ENCODE measurements at regions not wholly inside any gene's neighbourhood (a gene's known extent, or its start where the extent isn't known, plus 50 kb on each side); places are given as distances from the start of the nearest gene placed in this dataset.

- no peak for DNase-seq (ENCODE audit: low read depth in 2 of 2)
- Histone ChIP-seq H3K36me3 (ENCODE audit: control insufficient read depth, insufficient read depth, low read length) (no peaks in the 10 kb centered on the region), H3K9me3 (ENCODE audit: control insufficient read depth, insufficient read depth, low read depth, low read length) (no peaks in the 10 kb centered on the region), H2AFZ (ENCODE audit: low read length) (no peak overlapping the region), H3K27ac (ENCODE audit: insufficient read depth, low read length) (no peak overlapping the region), H3K79me2 (ENCODE audit: control insufficient read depth, insufficient read depth, low read length) (no peaks in the 10 kb centered on the region), H4K20me1 (ENCODE audit: control insufficient read depth, extremely low read depth, insufficient read depth, low read length) (no peaks in the 10 kb centered on the region), H3K4me3 (replicated peaks in 1 of 4; ENCODE audit: control extremely low read depth in 1 of 4, insufficient read depth in 1 of 4, low read depth in 3 of 4, low read length in 4 of 4) (no peak overlapping the region), H3K27me3 (ENCODE audit: control insufficient read depth, insufficient read depth, low read length) (no peaks in the 10 kb centered on the region), H3K4me2 (ENCODE audit: extremely low read depth, insufficient read depth, low read length) (no peak overlapping the region), H3K4me1 (ENCODE audit: control insufficient read depth, extremely low read depth, insufficient read depth, low read length) (no peaks in the 10 kb centered on the region), H3K9ac (ENCODE audit: insufficient read depth, low read length) (no peak overlapping the region)
- TF ChIP-seq EZH2 (IDR thresholded peaks at IDR 0.05; ENCODE audit: low read length, missing control alignments) (no peak), CTCF (conservative IDR thresholded peaks at IDR 0.05 in 1 of 2, IDR thresholded peaks at IDR 0.05 in 1 of 2; ENCODE audit: low read depth in 1 of 2, low read length in 2 of 2) (no peak)
These were observed 209.1 kb downstream of the BUD13 start for GRCh38 chr11:116563712-116564047.

DNA sequence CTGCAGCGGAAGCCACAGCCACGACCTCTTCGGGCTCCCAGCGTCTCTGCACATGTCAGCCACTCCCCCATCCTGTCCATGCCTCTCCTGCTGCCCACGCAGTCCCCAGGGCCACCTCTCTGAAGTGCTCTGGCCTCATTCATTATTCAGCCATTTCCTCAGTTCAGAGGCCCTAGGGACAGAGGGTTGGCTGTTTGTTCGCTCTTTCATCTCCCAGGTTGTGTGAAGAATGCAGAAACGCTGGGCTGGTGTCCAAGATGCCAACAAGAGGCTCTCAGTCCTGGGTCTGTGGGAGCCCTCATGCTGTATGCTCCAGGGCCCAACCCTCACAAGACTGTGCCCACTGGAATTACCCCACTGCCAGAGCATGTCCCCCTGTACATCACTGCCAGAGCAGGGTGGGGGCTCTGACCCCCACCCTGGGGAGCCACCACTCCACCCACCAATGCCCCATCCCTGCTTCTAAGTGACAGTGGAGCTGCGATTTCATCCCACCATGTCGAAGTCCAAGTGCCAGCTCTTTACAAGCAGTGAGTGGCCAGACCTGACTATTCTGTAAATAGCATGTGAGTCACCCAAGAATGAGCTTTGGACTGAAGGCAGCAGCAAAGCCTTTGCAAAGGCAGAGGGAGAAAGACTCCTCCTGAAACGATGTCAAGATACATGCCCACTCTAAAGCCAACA, 209.6 kb downstream of the BUD13 start:
- TF ChIP-seq EZH2 (IDR thresholded peaks at IDR 0.05; ENCODE audit: low read length, missing control alignments) (no peak), CTCF (conservative IDR thresholded peaks at IDR 0.05 in 1 of 2, IDR thresholded peaks at IDR 0.05 in 1 of 2; ENCODE audit: low read depth in 1 of 2, low read length in 2 of 2) (no peak)
- Histone ChIP-seq H3K36me3 (ENCODE audit: control insufficient read depth, insufficient read depth, low read length) (no peaks in the 10 kb centered on the region), H3K27ac (ENCODE audit: insufficient read depth, low read length) (no peak overlapping the region), H2AFZ (ENCODE audit: low read length) (no peak overlapping the region), H3K4me3 (replicated peaks in 1 of 4; ENCODE audit: control extremely low read depth in 1 of 4, insufficient read depth in 1 of 4, low read depth in 3 of 4, low read length in 4 of 4) (no peak overlapping the region), H4K20me1 (ENCODE audit: control insufficient read depth, extremely low read depth, insufficient read depth, low read length) (no peaks in the 10 kb centered on the region), H3K9ac (ENCODE audit: insufficient read depth, low read length) (no peak overlapping the region), H3K27me3 (ENCODE audit: control insufficient read depth, insufficient read depth, low read length) (no peaks in the 10 kb centered on the region), H3K4me2 (ENCODE audit: extremely low read depth, insufficient read depth, low read length) (no peak overlapping the region), H3K4me1 (ENCODE audit: control insufficient read depth, extremely low read depth, insufficient read depth, low read length) (no peaks in the 10 kb centered on the region), H3K79me2 (ENCODE audit: control insufficient read depth, insufficient read depth, low read length) (no peaks in the 10 kb centered on the region), H3K9me3 (ENCODE audit: control insufficient read depth, insufficient read depth, low read depth, low read length) (no peaks in the 10 kb centered on the region)
- DNase-seq (ENCODE audit: low read depth in 2 of 2), result peak in 1 of 2 donors; percentile 70

DNA sequence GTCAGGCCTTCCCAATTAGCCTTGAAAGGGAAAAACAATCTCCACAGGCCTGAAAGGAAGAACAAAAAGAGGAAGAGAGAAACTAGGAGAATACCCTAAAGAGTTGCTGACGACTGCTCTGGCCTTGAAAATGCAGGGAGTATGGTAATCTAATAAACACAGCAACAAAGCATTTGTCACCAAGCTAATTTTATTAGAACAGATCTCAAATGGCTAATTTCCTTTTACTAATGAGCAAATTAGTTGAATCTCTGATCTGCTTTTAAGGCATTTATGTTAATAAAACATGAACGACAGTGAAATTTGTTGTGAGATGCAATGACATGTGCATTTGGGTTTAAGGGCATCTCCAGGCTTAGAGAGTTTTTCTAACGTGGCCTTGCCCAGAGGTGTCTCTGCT, 212.2 kb downstream of the BUD13 start:
- TF ChIP-seq CTCF (conservative IDR thresholded peaks at IDR 0.05 in 1 of 2, IDR thresholded peaks at IDR 0.05 in 1 of 2; ENCODE audit: low read depth in 1 of 2, low read length in 2 of 2), result no peak
- no peak for TF ChIP-seq EZH2 (IDR thresholded peaks at IDR 0.05; ENCODE audit: low read length, missing control alignments)
- H3K4me1 ChIP-seq (ENCODE audit: control insufficient read depth, extremely low read depth, insufficient read depth, low read length), result no peaks in the 10 kb centered on the region

More for the DNA sequence above, 212.2 kb downstream of the BUD13 start:
- Histone ChIP-seq H2AFZ (ENCODE audit: low read length) (no peak overlapping the region), H3K27ac (ENCODE audit: insufficient read depth, low read length) (no peak overlapping the region), H4K20me1 (ENCODE audit: control insufficient read depth, extremely low read depth, insufficient read depth, low read length) (no peaks in the 10 kb centered on the region), H3K27me3 (ENCODE audit: control insufficient read depth, insufficient read depth, low read length) (no peaks in the 10 kb centered on the region), H3K4me3 (replicated peaks in 1 of 4; ENCODE audit: control extremely low read depth in 1 of 4, insufficient read depth in 1 of 4, low read depth in 3 of 4, low read length in 4 of 4) (no peak overlapping the region), H3K79me2 (ENCODE audit: control insufficient read depth, insufficient read depth, low read length) (no peaks in the 10 kb centered on the region), H3K36me3 (ENCODE audit: control insufficient read depth, insufficient read depth, low read length) (no peaks in the 10 kb centered on the region), H3K4me2 (ENCODE audit: extremely low read depth, insufficient read depth, low read length) (no peak overlapping the region), H3K9me3 (ENCODE audit: control insufficient read depth, insufficient read depth, low read depth, low read length) (no peaks in the 10 kb centered on the region), H3K9ac (ENCODE audit: insufficient read depth, low read length) (no peak overlapping the region)
- DNase-seq (ENCODE audit: low read depth in 2 of 2), result no peak
